ENCODE measurements at regions not wholly inside any gene's neighbourhood (a gene's known extent, or its start where the extent isn't known, plus 50 kb on each side); places are given as distances from the start of the nearest gene placed in this dataset.

DNA sequence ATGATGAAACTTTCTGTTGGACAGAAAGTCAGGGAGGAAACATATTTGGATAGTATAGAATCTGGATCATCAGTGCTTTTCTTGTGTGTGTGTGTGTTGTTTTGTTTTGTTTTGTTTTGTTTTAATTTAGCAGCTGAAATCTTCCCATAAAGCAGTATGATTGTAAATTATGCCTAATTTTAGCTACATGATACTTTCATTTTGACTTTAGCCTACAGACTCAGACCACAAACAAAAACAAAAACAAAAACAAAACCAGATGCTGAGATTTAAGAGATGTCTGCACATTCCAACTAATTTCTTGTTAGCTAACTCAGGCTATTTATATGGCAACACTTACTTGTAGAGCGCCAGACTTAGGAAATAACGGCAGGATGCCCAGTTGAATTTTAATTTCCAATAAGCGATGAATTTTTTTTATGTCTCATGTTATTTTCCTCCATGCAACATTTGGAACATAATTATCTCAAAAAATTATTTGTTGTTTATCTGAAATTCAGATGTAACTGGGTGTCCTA, 119.5 kb upstream of the TRPC7 start:
- Mint-ChIP-seq H3K9me3 (no peaks in the 10 kb centered on the region), H3K4me3 (no peak overlapping the region), H3K27me3 (ENCODE audit: insufficient read depth, low read depth) (peaks cover 2% of the 10 kb centered on the region), H3K27ac (no peak overlapping the region), H3K4me1 (no peaks in the 10 kb centered on the region), H3K36me3 (no peaks in the 10 kb centered on the region)
- Histone ChIP-seq H3K36me3 (no peaks in the 10 kb centered on the region), H3F3A (ENCODE audit: low read depth) (no peaks in the 10 kb centered on the region), H3K4me1 (no peaks in the 10 kb centered on the region), H3K9me3 (ENCODE audit: low read depth) (no peaks in the 10 kb centered on the region), H3K9ac (no peak overlapping the region), H3K27ac (no peak overlapping the region), H4K20me1 (ENCODE audit: low read depth) (no peaks in the 10 kb centered on the region), H3K4me2 (no peak overlapping the region), H3K79me2 (ENCODE audit: low read depth) (no peaks in the 10 kb centered on the region), H3K4me3 (no peak overlapping the region), H2AFZ (replicated peaks) (no peak overlapping the region), H3K27me3 (no peaks in the 10 kb centered on the region)
- DNase-seq (ENCODE audit: low spot score): no peak
- TF ChIP-seq CTCF (IDR thresholded peaks at IDR 0.05): no peak

GRCh38 chr5:136482206-136482605, 116.9 kb upstream of the TRPC7 start:
- TF ChIP-seq CTCF (IDR thresholded peaks at IDR 0.05): no peak
- TF ChIP-seq EZH2phosphoT487 (IDR thresholded peaks at IDR 0.05): no peak
- no peak for TF ChIP-seq EZH2 (IDR thresholded peaks at IDR 0.05)
- no peaks in the 10 kb centered on the region for H3K36me3 Mint-ChIP-seq
- Histone ChIP-seq H2AFZ (replicated peaks) (peak overlapping the region; percentile 53), H3K27me3 (no peaks in the 10 kb centered on the region), H3K27ac (no peak overlapping the region), H3K4me2 (no peak overlapping the region), H3K4me1 (no peaks in the 10 kb centered on the region), H3K9me3 (ENCODE audit: low read depth) (no peaks in the 10 kb centered on the region), H3F3A (ENCODE audit: low read depth) (no peaks in the 10 kb centered on the region), H4K20me1 (ENCODE audit: low read depth) (no peaks in the 10 kb centered on the region), H3K4me3 (no peak overlapping the region), H3K9ac (no peak overlapping the region), H3K79me2 (ENCODE audit: low read depth) (no peaks in the 10 kb centered on the region), H3K36me3 (no peaks in the 10 kb centered on the region)
- peaks cover 2% of the 10 kb centered on the region for H3K27me3 Mint-ChIP-seq (ENCODE audit: insufficient read depth, low read depth)
- no peak overlapping the region for H3K4me3 Mint-ChIP-seq
- H3K4me1 Mint-ChIP-seq: no peaks in the 10 kb centered on the region
- no peak for DNase-seq (ENCODE audit: low spot score)
- H3K27ac Mint-ChIP-seq: no peak overlapping the region
- H3K9me3 Mint-ChIP-seq: no peaks in the 10 kb centered on the region

DNA sequence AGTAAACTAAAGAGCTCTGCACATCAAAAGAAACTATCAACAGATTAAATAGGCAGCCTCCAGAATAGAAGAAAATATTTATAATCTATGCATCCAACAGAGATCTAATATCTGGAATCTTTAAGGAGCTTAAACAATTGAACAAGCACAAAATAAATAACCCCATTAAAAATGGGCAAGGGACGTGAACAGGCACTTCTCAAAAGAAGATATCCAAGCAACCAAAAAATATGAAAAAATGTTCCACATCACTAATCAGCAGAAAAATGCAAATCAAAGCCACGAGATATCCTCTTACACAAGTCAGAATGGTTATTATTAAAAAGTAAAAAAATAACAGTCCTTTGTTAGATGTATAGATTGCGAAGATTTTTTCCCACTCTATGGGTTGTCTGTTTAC, 109.1 kb upstream of the TRPC7 start:
- no peaks in the 10 kb centered on the region for H3K27me3 ChIP-seq
- no peak for DNase-seq (ENCODE audit: low spot score)
- no peaks in the 10 kb centered on the region for H3K9me3 ChIP-seq (ENCODE audit: low read depth)
- Mint-ChIP-seq H3K27me3 (ENCODE audit: insufficient read depth, low read depth) (no peaks in the 10 kb centered on the region), H3K27ac (no peak overlapping the region), H3K4me3 (no peak overlapping the region), H3K36me3 (no peaks in the 10 kb centered on the region), H3K4me1 (no peaks in the 10 kb centered on the region), H3K9me3 (peaks cover 7% of the 10 kb centered on the region)
- TF ChIP-seq EZH2phosphoT487 (IDR thresholded peaks at IDR 0.05): no peak
- TF ChIP-seq CTCF (IDR thresholded peaks at IDR 0.05): no peak
- no peak for TF ChIP-seq EZH2 (IDR thresholded peaks at IDR 0.05)
- no peaks in the 10 kb centered on the region for H4K20me1 ChIP-seq (ENCODE audit: low read depth)
- no peak overlapping the region for H2AFZ ChIP-seq (replicated peaks)
- H3K9ac ChIP-seq: no peak overlapping the region
- H3K27ac ChIP-seq: no peak overlapping the region
- H3K79me2 ChIP-seq (ENCODE audit: low read depth): no peaks in the 10 kb centered on the region
- no peak overlapping the region for H3K4me3 ChIP-seq
- no peaks in the 10 kb centered on the region for H3F3A ChIP-seq (ENCODE audit: low read depth)
- no peak overlapping the region for H3K4me2 ChIP-seq
- no peaks in the 10 kb centered on the region for H3K4me1 ChIP-seq
- no peaks in the 10 kb centered on the region for H3K36me3 ChIP-seq

All from neural progenitor cell (in vitro differentiated cells).